ENCODE measurements at regions not wholly inside any gene's neighbourhood (a gene's known extent, or its start where the extent isn't known, plus 50 kb on each side); places are given as distances from the start of the nearest gene placed in this dataset.

GRCh38 chr3:25262322-25262721, 165.7 kb upstream of the RARB start:
- Histone ChIP-seq H3K27ac (ENCODE audit: low read depth, low read length) (no peak overlapping the region), H3K4me3 (ENCODE audit: low read length) (no peak overlapping the region), H3K36me3 (ENCODE audit: control insufficient read depth, insufficient read depth, low read length) (no peaks in the 10 kb centered on the region), H3K9ac (ENCODE audit: low read length) (no peak overlapping the region), H3K27me3 (ENCODE audit: control insufficient read depth, insufficient read depth, low read length) (no peaks in the 10 kb centered on the region), H3K4me1 (ENCODE audit: control insufficient read depth, insufficient read depth, low read length) (no peaks in the 10 kb centered on the region)

GRCh38 chr3:25265284-25265683, 162.8 kb upstream of the RARB start:
- H3K27me3 ChIP-seq (ENCODE audit: control insufficient read depth, insufficient read depth, low read length) = no peaks in the 10 kb centered on the region
- no peak overlapping the region for H3K9ac ChIP-seq (ENCODE audit: low read length)
- no peaks in the 10 kb centered on the region for H3K36me3 ChIP-seq (ENCODE audit: control insufficient read depth, insufficient read depth, low read length)
- no peak overlapping the region for H3K27ac ChIP-seq (ENCODE audit: low read depth, low read length)
- no peaks in the 10 kb centered on the region for H3K4me1 ChIP-seq (ENCODE audit: control insufficient read depth, insufficient read depth, low read length)
- H3K4me3 ChIP-seq (ENCODE audit: low read length) = no peak overlapping the region

- Histone ChIP-seq H3K27me3 (ENCODE audit: control insufficient read depth, insufficient read depth, low read length) (no peaks in the 10 kb centered on the region), H3K9ac (ENCODE audit: low read length) (no peak overlapping the region), H3K27ac (ENCODE audit: low read depth, low read length) (no peak overlapping the region), H3K36me3 (ENCODE audit: control insufficient read depth, insufficient read depth, low read length) (no peaks in the 10 kb centered on the region), H3K4me3 (ENCODE audit: low read length) (no peak overlapping the region), H3K4me1 (ENCODE audit: control insufficient read depth, insufficient read depth, low read length) (no peaks in the 10 kb centered on the region)
Observed at GRCh38 chr3:25266677-25267076, 161.4 kb upstream of the RARB start.

GRCh38 chr3:25272090-25272489, 156.0 kb upstream of the RARB start:
- Histone ChIP-seq H3K36me3 (ENCODE audit: control insufficient read depth, insufficient read depth, low read length) (no peaks in the 10 kb centered on the region), H3K27me3 (ENCODE audit: control insufficient read depth, insufficient read depth, low read length) (no peaks in the 10 kb centered on the region), H3K4me3 (ENCODE audit: low read length) (no peak overlapping the region), H3K27ac (ENCODE audit: low read depth, low read length) (no peak overlapping the region), H3K4me1 (ENCODE audit: control insufficient read depth, insufficient read depth, low read length) (no peaks in the 10 kb centered on the region), H3K9ac (ENCODE audit: low read length) (no peak overlapping the region)

- no peaks in the 10 kb centered on the region for H3K27me3 ChIP-seq (ENCODE audit: control insufficient read depth, insufficient read depth, low read length)
- no peak overlapping the region for H3K27ac ChIP-seq (ENCODE audit: low read depth, low read length)
- H3K4me1 ChIP-seq (ENCODE audit: control insufficient read depth, insufficient read depth, low read length) = no peaks in the 10 kb centered on the region
- no peak overlapping the region for H3K9ac ChIP-seq (ENCODE audit: low read length)
- H3K36me3 ChIP-seq (ENCODE audit: control insufficient read depth, insufficient read depth, low read length) = no peaks in the 10 kb centered on the region
- no peak overlapping the region for H3K4me3 ChIP-seq (ENCODE audit: low read length)
Observed at GRCh38 chr3:25273582-25274171, 154.4 kb upstream of the RARB start.

- no peaks in the 10 kb centered on the region for H3K27me3 ChIP-seq (ENCODE audit: control insufficient read depth, insufficient read depth, low read length)
- no peak overlapping the region for H3K4me3 ChIP-seq (ENCODE audit: low read length)
- no peak overlapping the region for H3K27ac ChIP-seq (ENCODE audit: low read depth, low read length)
- H3K4me1 ChIP-seq (ENCODE audit: control insufficient read depth, insufficient read depth, low read length) = no peaks in the 10 kb centered on the region
- H3K36me3 ChIP-seq (ENCODE audit: control insufficient read depth, insufficient read depth, low read length) = no peaks in the 10 kb centered on the region
- H3K9ac ChIP-seq (ENCODE audit: low read length) = no peak overlapping the region
Observed at GRCh38 chr3:25277503-25277902, 150.6 kb upstream of the RARB start.

GRCh38 chr3:25281041-25281731, 146.9 kb upstream of the RARB start:
- Histone ChIP-seq H3K36me3 (ENCODE audit: control insufficient read depth, insufficient read depth, low read length) (no peaks in the 10 kb centered on the region), H3K9ac (ENCODE audit: low read length) (no peak overlapping the region), H3K27me3 (ENCODE audit: control insufficient read depth, insufficient read depth, low read length) (no peaks in the 10 kb centered on the region), H3K4me3 (ENCODE audit: low read length) (no peak overlapping the region), H3K4me1 (ENCODE audit: control insufficient read depth, insufficient read depth, low read length) (no peaks in the 10 kb centered on the region), H3K27ac (ENCODE audit: low read depth, low read length) (no peak overlapping the region)

GRCh38 chr3:25281732-25282126, 146.3 kb upstream of the RARB start:
- Histone ChIP-seq H3K27ac (ENCODE audit: low read depth, low read length) (no peak overlapping the region), H3K4me3 (ENCODE audit: low read length) (no peak overlapping the region), H3K9ac (ENCODE audit: low read length) (no peak overlapping the region), H3K27me3 (ENCODE audit: control insufficient read depth, insufficient read depth, low read length) (no peaks in the 10 kb centered on the region), H3K4me1 (ENCODE audit: control insufficient read depth, insufficient read depth, low read length) (no peaks in the 10 kb centered on the region), H3K36me3 (ENCODE audit: control insufficient read depth, insufficient read depth, low read length) (no peaks in the 10 kb centered on the region)

- Histone ChIP-seq H3K27ac (ENCODE audit: low read depth, low read length) (no peak overlapping the region), H3K9ac (ENCODE audit: low read length) (no peak overlapping the region), H3K27me3 (ENCODE audit: control insufficient read depth, insufficient read depth, low read length) (no peaks in the 10 kb centered on the region), H3K4me1 (ENCODE audit: control insufficient read depth, insufficient read depth, low read length) (no peaks in the 10 kb centered on the region), H3K36me3 (ENCODE audit: control insufficient read depth, insufficient read depth, low read length) (no peaks in the 10 kb centered on the region), H3K4me3 (ENCODE audit: low read length) (no peak overlapping the region)
Observed at GRCh38 chr3:25283613-25284012, 144.4 kb upstream of the RARB start.

GRCh38 chr3:25284249-25284648, 143.8 kb upstream of the RARB start:
- Histone ChIP-seq H3K27ac (ENCODE audit: low read depth, low read length) (no peak overlapping the region), H3K36me3 (ENCODE audit: control insufficient read depth, insufficient read depth, low read length) (no peaks in the 10 kb centered on the region), H3K4me3 (ENCODE audit: low read length) (no peak overlapping the region), H3K27me3 (ENCODE audit: control insufficient read depth, insufficient read depth, low read length) (no peaks in the 10 kb centered on the region), H3K4me1 (ENCODE audit: control insufficient read depth, insufficient read depth, low read length) (no peaks in the 10 kb centered on the region), H3K9ac (ENCODE audit: low read length) (no peak overlapping the region)

- Histone ChIP-seq H3K4me1 (ENCODE audit: control insufficient read depth, insufficient read depth, low read length) (no peaks in the 10 kb centered on the region), H3K27ac (ENCODE audit: low read depth, low read length) (no peak overlapping the region), H3K27me3 (ENCODE audit: control insufficient read depth, insufficient read depth, low read length) (no peaks in the 10 kb centered on the region), H3K9ac (ENCODE audit: low read length) (no peak overlapping the region), H3K36me3 (ENCODE audit: control insufficient read depth, insufficient read depth, low read length) (no peaks in the 10 kb centered on the region), H3K4me3 (ENCODE audit: low read length) (no peak overlapping the region)
Observed at GRCh38 chr3:25287291-25287884, 140.7 kb upstream of the RARB start.

GRCh38 chr3:25288413-25288812, 139.7 kb upstream of the RARB start:
- Histone ChIP-seq H3K9ac (ENCODE audit: low read length) (no peak overlapping the region), H3K27ac (ENCODE audit: low read depth, low read length) (no peak overlapping the region), H3K27me3 (ENCODE audit: control insufficient read depth, insufficient read depth, low read length) (no peaks in the 10 kb centered on the region), H3K4me3 (ENCODE audit: low read length) (no peak overlapping the region), H3K4me1 (ENCODE audit: control insufficient read depth, insufficient read depth, low read length) (no peaks in the 10 kb centered on the region), H3K36me3 (ENCODE audit: control insufficient read depth, insufficient read depth, low read length) (no peaks in the 10 kb centered on the region)

GRCh38 chr3:25289156-25289555, 138.9 kb upstream of the RARB start:
- no peaks in the 10 kb centered on the region for H3K4me1 ChIP-seq (ENCODE audit: control insufficient read depth, insufficient read depth, low read length)
- H3K9ac ChIP-seq (ENCODE audit: low read length) = no peak overlapping the region
- no peak overlapping the region for H3K4me3 ChIP-seq (ENCODE audit: low read length)
- H3K27ac ChIP-seq (ENCODE audit: low read depth, low read length) = no peak overlapping the region
- H3K27me3 ChIP-seq (ENCODE audit: control insufficient read depth, insufficient read depth, low read length) = no peaks in the 10 kb centered on the region
- no peaks in the 10 kb centered on the region for H3K36me3 ChIP-seq (ENCODE audit: control insufficient read depth, insufficient read depth, low read length)

Data from rectal smooth muscle tissue (tissue), 1 donor.